LoVo (cell line): ENCODE measurements at regions not wholly inside any gene's neighbourhood (a gene's known extent, or its start where the extent isn't known, plus 50 kb on each side); places are given as distances from the start of the nearest gene placed in this dataset.

Source experiments
- DNase-seq: peaks from one replicate; pipeline ENCODE4 v3.0.0-alpha.2; 2016; ENCODE audit warnings: low spot score

- peak; percentile 29 for DNase-seq
Observed at GRCh38 chr20:10863337-10864060, 189.7 kb upstream of the JAG1 start.

GRCh38 chr20:10864076-10864672, 190.4 kb upstream of the JAG1 start:
- peak; percentile 79 for DNase-seq

GRCh38 chr20:10868299-10868698, 194.5 kb upstream of the JAG1 start:
- DNase-seq = no peak

- no peak for DNase-seq
Observed at GRCh38 chr20:10873026-10873425, 199.2 kb upstream of the JAG1 start.

- DNase-seq = no peak
Observed at GRCh38 chr20:10875653-10876052, 201.9 kb upstream of the JAG1 start.

- DNase-seq = no peak
Observed at GRCh38 chr20:10876558-10876957, 202.8 kb upstream of the JAG1 start.

GRCh38 chr20:10877342-10877741, 203.5 kb upstream of the JAG1 start:
- DNase-seq = no peak

- DNase-seq = no peak
Observed at GRCh38 chr20:10883166-10883565, 209.4 kb upstream of the JAG1 start.

GRCh38 chr20:10893321-10893720, 219.5 kb upstream of the JAG1 start:
- no peak for DNase-seq

- DNase-seq = no peak
Observed at GRCh38 chr20:10897336-10897735, 223.5 kb upstream of the JAG1 start.

GRCh38 chr20:10898552-10898951, 224.8 kb upstream of the JAG1 start:
- no peak for DNase-seq

GRCh38 chr20:10902174-10902573, 228.4 kb upstream of the JAG1 start:
- DNase-seq = no peak

GRCh38 chr20:10902576-10903282, 228.9 kb upstream of the JAG1 start:
- no peak for DNase-seq

GRCh38 chr20:10906834-10907233, 233.0 kb upstream of the JAG1 start:
- DNase-seq = no peak

- no peak for DNase-seq
Observed at GRCh38 chr20:10909803-10910202, 236.0 kb upstream of the JAG1 start.

- no peak for DNase-seq
Observed at GRCh38 chr20:10910535-10911178, 236.9 kb upstream of the JAG1 start.

GRCh38 chr20:10911298-10911697, 237.5 kb upstream of the JAG1 start:
- no peak for DNase-seq

- no peak for DNase-seq
Observed at GRCh38 chr20:10915815-10916214, 242.0 kb upstream of the JAG1 start.

- no peak for DNase-seq
Observed at GRCh38 chr20:10916312-10916711, 242.5 kb upstream of the JAG1 start.

GRCh38 chr20:10917826-10918225, 244.0 kb upstream of the JAG1 start:
- no peak for DNase-seq

GRCh38 chr20:10919396-10920140, 245.8 kb upstream of the JAG1 start:
- DNase-seq = no peak

GRCh38 chr20:10920396-10920795, 246.6 kb upstream of the JAG1 start:
- DNase-seq = no peak
